BLaER1 treated with 17β-estradiol and CSF1 and Interleukin-3, amounts not matched to agents 10 nM and 100 nM (cell line): ENCODE measurements at regions not wholly inside any gene's neighbourhood (a gene's known extent, or its start where the extent isn't known, plus 50 kb on each side); places are given as distances from the start of the nearest gene placed in this dataset.
A peak's percentile ranks its signal among the peaks of the same experiment; 100 is the strongest.

Source experiments
- H3K27ac ChIP-seq, 11 experiments: shearing (Covaris generic); formaldehyde crosslinking; 2 replicates each; pipeline ENCODE4 v1.8.1; 2022
- H3K27me3 ChIP-seq, 11 experiments: shearing (Covaris generic); formaldehyde crosslinking; 2 replicates each; pipeline ENCODE4 v1.8.1; 2022
- H3K36me3 ChIP-seq, 11 experiments: shearing (Covaris generic); formaldehyde crosslinking; 2 replicates each; pipeline ENCODE4 v1.8.1; 2022
- H3K4me1 ChIP-seq, 10 experiments: shearing (Covaris generic); formaldehyde crosslinking; 2 replicates each; pipeline ENCODE4 v1.8.1; 2022
- H3K4me2 ChIP-seq, 11 experiments: shearing (Covaris generic); formaldehyde crosslinking; 2 replicates each; pipeline ENCODE4 v1.8.1; 2022
- H3K4me3 ChIP-seq, 10 experiments: shearing (Covaris generic); formaldehyde crosslinking; 2 replicates each; pipeline ENCODE4 v1.8.1; 2022
- H3K9ac ChIP-seq, 11 experiments: shearing (Covaris generic); formaldehyde crosslinking; 2 replicates each; pipeline ENCODE4 v1.8.1; 2022
- H3K9me3 ChIP-seq, 11 experiments: shearing (Covaris generic); formaldehyde crosslinking; replicated peaks in 1 of 11; 2 replicates each; pipeline ENCODE4 v1.8.1; 2022
- H4K20me1 ChIP-seq, 11 experiments: shearing (Covaris generic); formaldehyde crosslinking; 2 replicates each; pipeline ENCODE4 v1.8.1; 2022
- Cebpa-rat ChIP-seq, 11 experiments: shearing (Covaris generic); IDR thresholded peaks; 2 replicates each; pipeline ENCODE4 v1.8.1; 2022

GRCh38 chr15:38050529-38051448, 116.3 kb downstream of the TMCO5A start:
- peak overlapping the region in 5 of 11 experiments; percentile 71 to 91 (median 83); a peak in 10 of 22 replicates for H3K27ac ChIP-seq
- H3K36me3 ChIP-seq = peaks cover 0 to 4% (median 0%) of the 10 kb centered on the region in 11 experiments; a peak in 1 of 22 replicates
- H3K4me2 ChIP-seq = peak overlapping the region in 6 of 11 experiments; percentile 45 to 77 (median 60); a peak in 12 of 22 replicates
- no peak overlapping the region for H3K4me3 ChIP-seq
- TF ChIP-seq Cebpa-rat (IDR thresholded peaks at IDR 0.05) = peak in 2 of 11 experiments; percentile 65 to 80; a peak in 3 of 22 replicates
- peaks cover 6 to 36% (median 10%) of the 10 kb centered on the region in 11 experiments; a peak in 18 of 22 replicates for H3K9me3 ChIP-seq
- peak overlapping the region in 5 of 11 experiments; percentile 42 to 80 (median 70); a peak in 8 of 22 replicates for H3K9ac ChIP-seq
- no peaks in the 10 kb centered on the region for H3K27me3 ChIP-seq
- H4K20me1 ChIP-seq = no peaks in the 10 kb centered on the region
- H3K4me1 ChIP-seq = peaks cover 0 to 100% (median 23%) of the 10 kb centered on the region in 10 experiments; a peak in 12 of 20 replicates

GRCh38 chr15:38053205-38053604, 118.8 kb downstream of the TMCO5A start:
- H3K4me2 ChIP-seq = peak overlapping the region in 6 of 11 experiments; percentile 27 to 77 (median 58); a peak in 11 of 22 replicates
- peak overlapping the region in 6 of 11 experiments; percentile 1 to 91 (median 82); a peak in 11 of 22 replicates for H3K27ac ChIP-seq
- peak overlapping the region in 4 of 11 experiments; percentile 39 to 74 (median 62); a peak in 9 of 22 replicates for H3K9ac ChIP-seq
- no peak for TF ChIP-seq Cebpa-rat (IDR thresholded peaks at IDR 0.05)
- H3K9me3 ChIP-seq = peaks cover 0 to 13% (median 0%) of the 10 kb centered on the region in 11 experiments; a peak in 5 of 22 replicates
- H3K4me3 ChIP-seq = no peak overlapping the region; a peak in 1 of 20 replicates
- H3K36me3 ChIP-seq = no peaks in the 10 kb centered on the region
- no peaks in the 10 kb centered on the region for H4K20me1 ChIP-seq
- no peaks in the 10 kb centered on the region for H3K27me3 ChIP-seq
- H3K4me1 ChIP-seq = peaks cover 0 to 100% (median 23%) of the 10 kb centered on the region in 10 experiments; a peak in 12 of 20 replicates

DNA sequence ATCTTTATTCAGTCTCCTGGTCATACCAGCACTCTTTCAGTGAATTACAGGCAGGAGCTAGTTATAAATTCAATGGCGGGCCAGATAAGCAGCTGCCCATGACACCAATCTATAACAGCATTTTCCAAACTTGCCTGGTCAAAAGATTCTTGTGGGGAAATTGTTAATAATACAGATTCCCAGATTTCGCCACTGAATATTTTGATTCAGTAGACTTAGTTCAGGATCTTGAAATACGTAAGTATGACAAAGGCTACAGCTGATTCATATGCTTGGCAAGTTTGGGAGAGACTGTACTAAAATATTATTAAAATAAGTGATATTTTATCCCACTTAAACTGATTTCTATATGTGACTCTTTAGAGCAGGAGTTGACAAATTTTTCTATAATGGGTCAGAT, 119.3 kb downstream of the TMCO5A start:
- TF ChIP-seq Cebpa-rat (IDR thresholded peaks at IDR 0.05) = no peak

GRCh38 chr15:38054488-38054887, 120.0 kb downstream of the TMCO5A start:
- H3K4me3 ChIP-seq = no peak overlapping the region
- no peaks in the 10 kb centered on the region for H3K36me3 ChIP-seq
- H3K4me2 ChIP-seq = peak overlapping the region in 3 of 11 experiments; percentile 48 to 77 (median 64); a peak in 5 of 22 replicates
- H4K20me1 ChIP-seq = no peaks in the 10 kb centered on the region
- peaks cover 0 to 13% (median 0%) of the 10 kb centered on the region in 11 experiments; a peak in 5 of 22 replicates for H3K9me3 ChIP-seq
- no peaks in the 10 kb centered on the region for H3K27me3 ChIP-seq
- H3K27ac ChIP-seq = peak overlapping the region in 3 of 11 experiments; percentile 83 to 91 (median 89); a peak in 5 of 22 replicates
- H3K9ac ChIP-seq = no peak overlapping the region
- TF ChIP-seq Cebpa-rat (IDR thresholded peaks at IDR 0.05) = no peak
- H3K4me1 ChIP-seq = peaks cover 0 to 100% (median 24%) of the 10 kb centered on the region in 10 experiments; a peak in 11 of 20 replicates

More for the DNA sequence above, 119.3 kb downstream of the TMCO5A start:
- H3K4me2 ChIP-seq = peak overlapping the region in 6 of 11 experiments; percentile 27 to 77 (median 58); a peak in 11 of 22 replicates
- no peaks in the 10 kb centered on the region for H4K20me1 ChIP-seq
- H3K9ac ChIP-seq = peak overlapping the region in 4 of 11 experiments; percentile 39 to 74 (median 62); a peak in 8 of 22 replicates
- H3K27me3 ChIP-seq = no peaks in the 10 kb centered on the region
- H3K36me3 ChIP-seq = no peaks in the 10 kb centered on the region
- peak overlapping the region in 6 of 11 experiments; percentile 1 to 91 (median 82); a peak in 10 of 22 replicates for H3K27ac ChIP-seq
- H3K4me3 ChIP-seq = no peak overlapping the region
- peaks cover 0 to 100% (median 23%) of the 10 kb centered on the region in 10 experiments; a peak in 11 of 20 replicates for H3K4me1 ChIP-seq
- H3K9me3 ChIP-seq = peaks cover 0 to 13% (median 0%) of the 10 kb centered on the region in 11 experiments; a peak in 5 of 22 replicates

GRCh38 chr15:38058596-38059075, 124.2 kb downstream of the TMCO5A start:
- H3K27ac ChIP-seq = peak overlapping the region in 3 of 11 experiments; percentile 14 to 45 (median 29); a peak in 4 of 22 replicates
- H3K4me2 ChIP-seq = peak overlapping the region in 4 of 11 experiments; percentile 43 to 79 (median 70); a peak in 7 of 22 replicates

GRCh38 chr15:38059665-38060064, 125.2 kb downstream of the TMCO5A start:
- Histone ChIP-seq H3K9ac (no peak overlapping the region), H3K27ac (peak overlapping the region in 3 of 11 experiments; percentile 25 to 45 (median 29); a peak in 4 of 22 replicates), H4K20me1 (no peaks in the 10 kb centered on the region), H3K9me3 (peaks cover 0 to 9% (median 0%) of the 10 kb centered on the region in 11 experiments; a peak in 5 of 22 replicates), H3K27me3 (no peaks in the 10 kb centered on the region), H3K36me3 (no peaks in the 10 kb centered on the region), H3K4me3 (no peak overlapping the region), H3K4me1 (peaks cover 13 to 97% (median 18%) of the 10 kb centered on the region in 10 experiments), H3K4me2 (peak overlapping the region in 4 of 11 experiments; percentile 43 to 79 (median 70); a peak in 8 of 22 replicates)
- no peak for TF ChIP-seq Cebpa-rat (IDR thresholded peaks at IDR 0.05)

More at GRCh38 chr15:38058596-38059075, 124.2 kb downstream of the TMCO5A start:
- no peak for TF ChIP-seq Cebpa-rat (IDR thresholded peaks at IDR 0.05)
- no peak overlapping the region for H3K4me3 ChIP-seq
- H4K20me1 ChIP-seq = no peaks in the 10 kb centered on the region
- H3K27me3 ChIP-seq = no peaks in the 10 kb centered on the region
- H3K9me3 ChIP-seq = peaks cover 0 to 13% (median 0%) of the 10 kb centered on the region in 11 experiments; a peak in 5 of 22 replicates
- H3K4me1 ChIP-seq = peaks cover 13 to 98% (median 20%) of the 10 kb centered on the region in 10 experiments
- H3K36me3 ChIP-seq = no peaks in the 10 kb centered on the region
- H3K9ac ChIP-seq = 0 out of 22 replicates have a peak overlapping the region, but pooled peaks of 1 of the 11 experiments have one; percentile 15

DNA sequence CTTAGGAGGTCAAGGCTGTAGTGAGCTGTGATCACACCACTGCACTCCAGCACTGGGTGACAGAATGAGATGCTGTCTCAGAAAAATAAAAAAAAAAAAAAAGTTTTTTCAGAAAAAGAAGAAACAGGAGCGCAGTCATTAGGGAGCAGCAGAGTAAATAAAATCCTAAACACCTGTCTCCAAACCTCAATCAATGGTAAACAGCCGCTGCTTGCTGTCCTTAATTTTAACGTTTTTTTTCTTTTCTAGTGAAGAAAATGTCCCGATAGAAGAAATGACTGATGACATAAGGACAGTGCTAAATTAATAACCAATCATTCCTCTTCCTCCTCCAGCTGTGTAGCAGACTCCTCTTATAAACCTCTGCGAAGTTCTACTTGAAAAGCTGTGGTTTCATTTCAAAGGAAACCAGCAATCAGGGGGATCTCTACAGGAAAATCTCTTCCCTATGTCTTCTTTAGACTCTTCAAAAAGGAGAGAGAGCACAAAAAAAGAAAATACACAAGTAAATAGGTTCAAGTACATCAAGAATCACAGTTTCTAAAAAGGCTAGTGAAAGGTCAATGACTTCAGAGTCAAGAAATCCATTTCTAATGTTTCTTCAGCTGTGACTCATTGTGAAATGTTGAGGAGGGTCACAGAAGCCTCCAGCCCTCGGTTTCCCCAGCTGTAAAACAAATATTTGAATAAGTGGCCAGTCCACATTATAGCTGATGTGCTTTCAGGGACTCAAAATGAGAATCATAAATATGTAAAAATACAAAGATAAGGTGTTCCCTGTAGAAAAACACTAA, 127.6 kb downstream of the TMCO5A start:
- H3K4me2 ChIP-seq = peak overlapping the region; percentile 46 to 79 (median 59)

More for the DNA sequence above, 127.6 kb downstream of the TMCO5A start:
- H3K4me1 ChIP-seq = peaks cover 13 to 97% (median 30%) of the 10 kb centered on the region in 10 experiments
- no peaks in the 10 kb centered on the region for H4K20me1 ChIP-seq
- peak overlapping the region in 3 of 11 experiments; percentile 8 to 42 (median 41); a peak in 5 of 22 replicates for H3K27ac ChIP-seq
- no peaks in the 10 kb centered on the region for H3K9me3 ChIP-seq
- H3K27me3 ChIP-seq = no peaks in the 10 kb centered on the region
- H3K9ac ChIP-seq = peak overlapping the region in 2 of 11 experiments; percentile 5; a peak in 3 of 22 replicates
- TF ChIP-seq Cebpa-rat (IDR thresholded peaks at IDR 0.05) = no peak
- no peak overlapping the region for H3K4me3 ChIP-seq
- H3K36me3 ChIP-seq = no peaks in the 10 kb centered on the region
